M059J (cell line): ENCODE measurements at regions not wholly inside any gene's neighbourhood (a gene's known extent, or its start where the extent isn't known, plus 50 kb on each side); places are given as distances from the start of the nearest gene placed in this dataset.
"Not testable (repeated sequence)": the region's sequence is repeated elsewhere in the genome, so short reads cannot be mapped to it uniquely, and the experiment has no call there.

Experiments
- DNase-seq: peaks from one replicate; pipeline ENCODE4 v3.0.0-alpha.2; 2012; ENCODE audit warnings: low read depth

DNA sequence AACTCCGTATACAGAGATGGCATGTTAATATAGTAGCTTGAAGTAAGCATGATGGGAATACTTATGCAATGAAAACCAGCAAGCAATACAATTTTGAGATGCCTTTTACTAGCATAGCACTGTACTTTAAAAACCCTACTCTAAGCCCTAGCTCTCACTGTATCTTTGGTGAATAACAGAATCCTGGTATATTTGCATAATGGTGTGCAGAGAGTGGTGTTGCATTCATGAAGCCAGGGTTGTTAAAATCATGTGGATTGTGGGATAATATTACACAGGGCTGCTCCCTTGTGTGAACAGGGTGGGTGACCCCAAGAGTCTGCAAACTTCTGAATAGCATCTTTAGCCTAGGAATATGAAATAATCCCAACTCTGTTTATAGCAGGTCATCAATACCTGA is 105.2 kb upstream of the BMP2 start:
- DNase-seq, result no peak

DNA sequence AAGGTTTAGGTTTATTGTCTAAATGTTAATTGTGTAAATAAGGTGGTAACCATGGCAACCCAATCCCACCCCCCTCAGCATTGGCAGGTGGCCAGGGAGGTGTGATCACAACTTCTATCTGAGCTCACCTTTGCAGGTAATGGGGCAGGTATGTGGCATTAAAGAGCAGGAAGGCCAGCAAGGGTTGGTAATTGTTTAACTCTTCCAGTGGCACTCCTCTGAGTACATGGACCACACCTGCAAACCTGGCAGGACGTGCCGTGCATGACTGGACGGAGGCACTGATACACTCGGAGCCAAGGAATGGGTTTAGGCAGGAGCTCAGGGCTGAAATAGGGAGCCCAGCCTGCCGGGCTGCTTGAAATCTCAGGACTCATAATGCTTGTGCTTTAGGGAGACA is 107.0 kb upstream of the BMP2 start:
- DNase-seq, result no peak

DNA sequence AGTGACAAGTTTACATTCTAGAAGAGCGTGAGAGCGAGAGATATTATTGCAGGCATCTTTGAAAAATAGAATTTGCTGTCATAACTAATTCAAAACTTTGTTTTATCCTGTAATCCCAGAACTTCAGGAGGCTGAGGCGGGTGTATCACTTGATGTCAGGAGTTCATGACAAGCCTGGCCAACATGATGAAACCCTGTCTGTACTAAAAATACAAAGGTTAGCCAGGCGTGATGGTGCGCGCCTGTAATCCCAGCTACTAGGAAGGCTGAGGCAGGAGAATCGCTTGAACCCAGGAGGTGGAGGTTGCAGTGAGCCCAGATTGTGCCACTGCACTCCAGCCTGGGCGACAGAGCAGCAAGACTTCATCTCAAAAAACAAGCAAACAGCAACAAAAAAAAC is 108.6 kb upstream of the BMP2 start:
- not testable (repeated sequence) for DNase-seq

DNA sequence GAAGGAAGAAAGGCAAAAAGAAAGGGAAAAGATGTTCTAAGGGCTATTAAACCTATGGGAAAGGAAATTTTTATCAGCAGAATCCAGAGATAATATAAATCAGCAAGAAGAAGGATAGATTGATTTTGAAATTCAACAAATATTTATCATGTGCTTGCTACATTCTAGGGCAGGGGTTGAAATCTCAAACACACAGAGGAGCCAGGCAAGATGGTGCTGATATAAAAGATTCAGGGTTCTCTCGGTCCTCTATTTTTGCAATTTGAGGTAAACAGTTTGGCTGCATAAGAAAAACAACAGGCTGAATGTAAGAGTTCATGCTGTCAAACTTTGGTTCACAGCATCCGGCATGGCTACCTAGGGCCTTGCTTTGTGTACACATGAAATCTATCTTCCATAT is 109.6 kb upstream of the BMP2 start:
- no peak for DNase-seq

DNA sequence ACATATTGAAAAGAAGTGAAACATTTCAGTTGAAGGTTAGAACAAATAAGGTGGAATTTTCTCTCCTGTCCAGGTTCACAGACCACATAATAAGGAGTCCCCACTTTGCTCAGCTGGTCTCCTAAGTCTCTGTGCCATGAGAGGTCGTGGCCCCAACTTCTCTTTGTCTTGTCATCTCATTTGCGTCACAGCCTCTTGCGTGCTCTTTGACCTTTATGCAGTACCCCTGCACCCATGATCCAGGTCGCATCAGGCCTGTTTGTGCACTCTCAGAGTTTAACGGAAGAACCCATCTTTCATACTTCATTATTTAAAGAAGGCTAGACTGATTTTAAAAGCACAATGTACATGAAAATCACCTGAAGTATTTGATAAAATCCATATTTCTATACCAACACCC is 110.4 kb upstream of the BMP2 start:
- DNase-seq, result no peak

DNA sequence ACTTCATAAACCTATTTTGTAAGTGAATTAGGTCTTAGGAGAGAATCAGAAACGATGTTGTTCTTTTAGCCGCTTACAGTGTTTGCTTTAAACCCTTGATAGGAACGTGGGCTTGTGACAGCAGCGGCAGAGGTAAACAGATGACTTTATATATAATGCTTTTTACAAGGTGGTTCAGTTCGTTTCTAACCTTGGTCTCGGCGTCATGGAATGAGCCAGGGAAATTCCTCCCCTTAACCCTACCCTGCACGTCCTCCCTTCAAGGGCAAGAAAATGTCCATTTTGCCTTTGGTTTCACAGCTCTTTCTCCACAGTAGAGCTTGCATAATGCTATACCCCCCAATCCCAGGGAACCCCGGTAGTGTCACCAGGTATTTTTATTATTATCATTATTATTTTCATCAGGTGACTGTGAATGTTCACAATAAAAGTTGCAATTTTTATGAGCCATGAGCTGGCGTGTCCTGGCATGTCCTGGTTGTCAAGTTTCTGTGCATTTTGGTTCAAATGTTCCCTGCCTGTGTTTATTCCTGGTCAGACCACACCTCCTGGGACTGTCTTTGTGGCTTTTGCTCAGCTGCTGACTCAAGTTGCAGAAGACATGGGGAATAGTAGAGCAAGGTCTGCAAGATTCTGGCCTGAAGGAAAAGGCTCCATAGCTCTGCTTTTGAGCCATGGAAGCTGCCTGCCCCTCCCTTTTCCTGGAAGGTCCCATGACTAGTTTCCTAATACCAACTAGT is 112.8 kb upstream of the BMP2 start:
- DNase-seq, result peak; percentile 71

DNA sequence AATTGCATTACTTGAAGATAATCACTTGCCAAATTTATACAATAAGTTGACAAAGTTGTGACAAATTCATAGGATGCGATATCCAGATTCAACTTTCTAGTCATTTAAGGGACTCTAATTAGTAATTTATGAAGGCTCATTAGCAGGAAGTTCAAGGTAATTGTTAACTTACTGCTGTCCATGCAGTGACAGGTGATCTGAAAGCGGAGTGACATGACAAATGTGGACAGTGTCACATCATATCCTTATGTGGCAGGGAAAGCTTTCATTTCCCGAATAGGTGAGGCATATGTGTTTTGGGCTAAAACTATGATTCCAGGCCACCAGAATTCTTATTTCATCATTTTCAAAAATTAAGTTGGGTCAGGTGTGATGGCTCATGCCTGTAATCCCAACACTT is 115.9 kb upstream of the BMP2 start:
- DNase-seq, result no peak

DNA sequence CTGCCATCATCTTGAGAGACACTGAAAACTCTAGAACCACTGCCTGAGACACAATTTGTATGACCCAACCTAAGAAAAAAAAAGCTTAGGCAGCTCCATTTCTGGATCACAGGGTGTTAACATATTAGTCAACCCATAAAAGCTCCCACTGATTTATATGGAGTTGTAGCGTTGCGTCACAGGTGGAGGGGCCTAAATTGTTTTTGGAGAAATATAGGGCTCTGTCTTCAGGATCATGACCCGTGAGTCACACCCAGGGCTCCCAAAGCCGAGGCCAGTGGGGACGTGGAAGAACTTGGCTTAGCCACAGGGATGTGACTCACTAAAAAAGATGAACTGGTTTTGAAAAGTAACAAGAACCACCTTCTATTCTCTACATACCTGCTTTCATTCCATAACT is 116.5 kb upstream of the BMP2 start:
- peak; percentile 92 for DNase-seq

DNA sequence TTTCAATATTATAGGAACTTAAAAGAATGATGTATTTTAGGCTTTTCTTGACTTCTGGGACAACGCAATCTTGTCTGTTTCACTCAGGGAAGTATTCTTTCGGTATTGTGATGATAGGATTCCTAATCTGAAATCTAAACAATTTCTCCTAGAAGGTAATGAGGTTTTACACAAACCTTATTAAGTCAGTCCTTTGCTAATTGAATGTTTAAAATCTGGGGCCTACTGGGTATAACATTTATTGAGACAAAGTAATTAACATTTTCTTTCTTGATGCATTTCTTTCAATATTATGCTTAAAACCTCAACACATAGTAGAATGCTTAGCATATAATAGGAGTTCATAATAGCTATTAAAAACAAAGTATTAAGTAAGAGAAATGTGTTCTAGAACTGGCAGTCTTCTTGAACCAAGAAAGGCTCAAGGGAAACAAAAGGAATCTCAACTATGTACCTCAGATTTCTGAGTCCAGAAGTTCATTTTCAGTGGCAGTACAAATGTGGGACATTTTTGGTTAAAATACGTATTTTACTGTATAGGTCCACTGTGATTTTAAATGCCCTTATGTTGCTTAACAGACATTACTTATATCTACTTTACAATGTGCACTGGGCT is 121.4 kb upstream of the BMP2 start:
- DNase-seq, result no peak

DNA sequence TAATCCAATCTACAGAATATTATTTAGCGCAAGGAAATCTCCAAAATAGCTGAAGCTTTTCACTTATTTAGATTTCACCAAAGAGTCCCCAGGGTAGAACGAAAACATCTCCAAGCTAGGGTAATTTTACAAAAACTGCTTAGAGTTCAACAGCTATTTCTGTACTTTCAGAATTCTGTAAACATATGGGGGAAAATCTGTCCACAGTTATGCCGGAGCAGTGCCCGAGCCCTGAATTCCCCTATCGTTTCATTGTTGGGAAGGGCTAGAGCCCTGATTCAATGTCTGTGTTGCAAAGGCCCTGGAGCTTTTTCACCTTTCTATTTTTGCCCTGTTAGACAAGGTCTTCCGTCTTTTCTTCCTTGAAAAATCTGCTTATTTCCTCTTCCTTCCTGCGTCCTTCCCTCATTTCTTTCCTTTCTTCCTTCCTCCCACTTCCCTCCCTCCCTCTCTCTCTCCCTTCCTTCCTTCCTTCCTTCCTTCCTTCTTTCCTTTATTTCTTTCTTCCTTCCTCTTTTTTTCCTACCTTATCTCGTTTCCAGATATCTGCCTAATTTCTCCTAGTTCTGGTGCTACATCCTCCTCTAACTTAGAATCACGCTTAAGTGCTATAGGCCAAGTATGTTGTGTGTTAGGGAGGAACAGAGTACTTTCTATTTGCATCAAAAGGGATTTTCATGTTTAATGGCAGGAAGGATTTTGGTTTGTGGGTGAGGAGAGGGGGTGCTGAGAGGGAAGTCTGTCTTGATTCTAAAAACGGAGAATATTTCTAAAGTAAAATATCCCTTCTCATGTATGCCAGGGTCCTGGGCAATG is 122.5 kb upstream of the BMP2 start:
- no peak for DNase-seq

DNA sequence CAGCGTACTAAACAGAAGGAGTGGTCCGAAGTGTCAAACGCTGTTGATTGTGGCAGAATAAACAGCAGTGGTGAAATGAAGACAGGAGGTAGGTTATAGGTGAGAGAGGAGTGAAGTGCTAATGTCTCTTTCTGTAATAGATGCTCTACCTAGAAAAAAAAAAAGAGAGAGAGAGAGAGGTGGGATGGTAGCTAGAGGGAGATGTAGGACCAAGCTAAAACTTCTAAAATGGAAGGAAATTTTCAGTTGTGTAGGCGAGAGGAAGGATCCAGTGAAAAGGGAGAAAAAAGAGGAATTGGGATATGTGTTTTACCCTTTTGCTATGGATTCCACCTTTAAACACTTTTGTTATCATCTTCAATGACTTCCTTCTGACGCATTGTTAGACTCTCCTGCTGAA is 126.5 kb upstream of the BMP2 start:
- DNase-seq, result no peak

DNA sequence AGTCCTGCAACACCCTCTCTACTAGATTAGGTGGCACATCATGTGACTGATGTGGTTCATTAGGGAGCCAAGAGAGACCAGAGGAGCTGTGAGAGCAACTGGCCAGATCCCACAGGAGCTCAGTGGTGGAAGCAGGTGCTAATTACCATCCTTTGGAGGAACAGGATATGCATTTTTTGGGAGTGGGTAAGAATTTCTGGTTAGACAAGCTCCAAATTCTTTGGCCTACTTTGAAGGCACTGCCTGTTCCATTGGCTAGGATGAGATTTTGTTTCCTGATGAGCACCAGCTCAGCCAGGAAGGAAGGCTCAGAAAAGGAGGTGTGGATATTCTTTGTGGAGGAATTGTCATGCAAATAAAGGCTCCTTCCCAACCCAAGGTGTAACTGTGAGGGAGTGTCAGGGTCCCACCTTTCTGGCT is 130.3 kb upstream of the BMP2 start:
- no peak for DNase-seq

DNA sequence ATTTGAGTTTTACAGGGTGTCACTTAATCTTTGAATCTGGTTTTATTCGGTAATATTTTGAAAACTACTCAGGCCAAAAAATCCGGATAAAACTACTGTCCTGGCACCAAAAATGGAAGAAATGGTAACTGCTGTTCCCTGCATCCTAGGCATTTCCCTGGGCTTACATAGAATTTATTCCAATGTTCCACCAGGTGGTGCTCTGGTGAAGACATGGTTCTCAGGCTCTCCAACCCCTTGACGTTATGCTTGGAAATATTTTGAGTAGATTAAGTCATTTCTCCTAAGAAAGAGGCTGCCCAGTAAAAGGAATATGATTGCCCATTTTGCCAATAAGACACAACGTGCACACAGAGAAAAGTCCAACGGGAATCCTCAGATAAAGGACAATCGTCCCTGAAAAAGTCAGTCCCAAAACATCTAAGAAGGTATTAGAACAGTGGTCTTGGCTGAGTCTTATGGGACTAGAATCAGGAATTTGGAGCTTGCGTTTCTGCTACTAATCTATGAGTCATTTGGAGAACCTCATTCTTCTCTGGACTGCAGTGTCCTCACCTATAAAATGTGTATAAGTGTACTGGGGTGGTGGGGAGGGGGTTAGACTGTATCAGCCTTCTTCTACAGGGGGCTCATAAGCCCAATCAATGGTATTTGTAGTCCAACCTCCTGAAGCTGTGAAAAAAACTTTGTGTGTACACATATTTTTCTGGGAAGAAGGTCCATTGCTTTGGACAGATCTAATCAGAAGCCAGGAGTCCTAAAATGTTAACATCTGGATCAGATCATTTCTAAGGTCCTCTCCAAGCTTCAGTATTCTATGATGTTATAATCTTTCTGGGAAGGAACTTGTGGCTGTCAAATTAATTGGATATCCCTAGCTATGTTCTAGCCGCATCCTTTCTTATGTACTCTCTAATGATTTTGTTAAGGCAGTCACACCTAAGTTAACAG is 131.0 kb upstream of the BMP2 start:
- peak; percentile 66 for DNase-seq

DNA sequence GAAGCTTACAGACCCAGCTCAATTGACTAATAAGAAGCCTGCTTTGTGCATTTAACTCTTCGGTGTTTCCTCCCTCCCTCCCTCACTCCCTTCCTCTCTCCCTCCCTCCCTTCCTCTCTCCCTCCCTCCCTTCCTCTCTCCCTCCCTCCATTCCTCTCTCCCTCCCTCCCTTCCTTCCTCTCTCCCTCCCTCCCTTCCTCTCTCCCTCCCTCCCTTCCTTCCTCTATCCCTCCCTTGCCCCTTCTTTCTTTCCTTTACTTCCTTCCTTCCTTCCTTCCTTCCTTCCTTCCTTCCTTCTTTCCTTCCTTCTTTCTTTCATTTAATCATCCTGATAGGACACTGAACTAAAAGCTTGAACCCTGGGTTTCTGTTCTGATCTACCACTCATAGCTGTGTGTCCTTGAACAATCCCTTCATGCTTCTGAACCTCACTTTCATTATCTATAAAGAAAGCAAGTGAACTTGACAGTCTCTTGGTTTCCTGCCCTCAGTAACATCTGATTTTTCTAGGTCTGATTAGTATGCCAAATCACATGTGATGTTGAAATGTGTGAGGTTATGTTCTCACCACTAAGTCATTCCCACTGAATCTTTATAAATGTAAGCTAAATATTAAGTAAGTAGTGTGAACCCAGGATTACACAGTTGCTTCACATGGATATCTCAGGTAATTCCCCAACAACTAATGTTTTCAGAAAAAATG is 132.3 kb upstream of the BMP2 start:
- no peak for DNase-seq

DNA sequence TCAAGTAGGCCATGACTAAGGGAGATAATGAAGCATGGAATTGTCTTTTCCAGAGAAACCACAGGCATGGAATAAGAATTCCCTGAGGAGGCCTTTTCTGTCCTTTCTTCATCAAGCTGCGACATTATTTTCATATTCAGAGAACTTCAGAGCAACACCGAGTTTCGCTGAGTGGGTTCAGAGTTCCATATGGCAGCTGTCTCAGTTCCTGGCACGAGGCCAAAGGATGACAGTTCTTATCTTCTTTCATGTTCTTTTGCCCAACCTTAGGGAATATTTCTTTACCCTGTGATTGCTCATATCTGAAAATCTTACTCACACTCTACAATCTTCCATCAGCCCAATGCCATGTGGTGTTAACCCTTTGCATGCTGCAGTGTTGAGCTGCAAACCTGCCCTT is 135.3 kb upstream of the BMP2 start:
- DNase-seq, result peak; percentile 45

DNA sequence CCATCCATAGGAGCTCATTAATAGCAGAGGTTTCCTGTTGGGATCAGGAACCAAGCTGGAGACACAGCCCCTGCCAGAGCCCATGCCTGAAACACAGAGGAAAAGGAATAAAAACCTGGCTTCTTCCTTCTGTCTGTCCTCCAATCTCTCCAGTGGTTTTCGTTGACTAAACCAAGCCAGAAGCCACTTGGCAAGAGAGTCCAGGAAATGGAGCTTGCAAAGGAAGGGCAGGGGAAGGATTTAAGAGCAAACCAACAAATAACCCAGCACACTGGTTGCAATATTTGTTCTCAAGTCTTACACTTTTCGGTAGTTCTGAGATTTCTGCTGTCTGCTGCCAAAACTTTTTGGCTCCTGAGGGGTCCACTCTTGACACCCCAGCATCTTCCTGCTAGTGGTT is 137.0 kb upstream of the BMP2 start:
- DNase-seq, result no peak

DNA sequence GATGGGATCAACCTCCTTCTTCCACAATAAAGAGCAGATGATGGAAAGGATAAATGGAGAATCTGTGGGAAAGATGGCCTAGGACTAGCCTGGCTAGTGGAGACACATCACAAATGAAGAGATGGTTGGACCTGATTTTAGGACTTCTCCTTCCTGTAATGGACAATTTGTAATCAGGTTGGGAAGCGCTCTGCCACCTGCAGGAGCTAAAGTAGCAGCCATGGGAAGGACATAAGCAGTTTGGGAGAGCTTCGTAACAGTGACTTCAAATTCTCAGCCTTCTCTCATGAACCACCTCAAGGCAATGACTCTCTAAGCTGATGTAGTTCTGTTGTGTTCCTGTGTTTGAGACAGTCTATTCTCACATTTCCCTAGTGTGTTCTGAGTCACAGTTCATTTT is 137.9 kb upstream of the BMP2 start:
- no peak for DNase-seq

DNA sequence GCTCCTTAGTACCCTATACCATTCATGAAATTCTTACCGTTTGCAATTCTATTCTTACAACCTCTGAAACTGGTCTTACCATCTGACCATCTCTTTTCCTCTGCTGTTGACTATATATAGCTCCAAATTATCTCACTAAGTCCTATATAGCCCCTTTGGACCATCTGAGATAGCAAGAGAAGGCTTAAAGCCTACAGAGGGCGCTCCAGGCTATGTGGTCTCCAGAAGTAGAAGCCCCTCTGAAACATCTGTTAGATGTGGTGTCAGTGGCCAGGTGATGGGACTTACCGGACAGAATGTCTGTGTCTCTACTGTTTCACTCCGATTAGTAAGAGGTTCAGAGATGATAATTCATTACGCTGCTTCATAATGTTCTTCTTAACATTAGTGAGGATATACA is 140.7 kb upstream of the BMP2 start:
- no peak for DNase-seq

DNA sequence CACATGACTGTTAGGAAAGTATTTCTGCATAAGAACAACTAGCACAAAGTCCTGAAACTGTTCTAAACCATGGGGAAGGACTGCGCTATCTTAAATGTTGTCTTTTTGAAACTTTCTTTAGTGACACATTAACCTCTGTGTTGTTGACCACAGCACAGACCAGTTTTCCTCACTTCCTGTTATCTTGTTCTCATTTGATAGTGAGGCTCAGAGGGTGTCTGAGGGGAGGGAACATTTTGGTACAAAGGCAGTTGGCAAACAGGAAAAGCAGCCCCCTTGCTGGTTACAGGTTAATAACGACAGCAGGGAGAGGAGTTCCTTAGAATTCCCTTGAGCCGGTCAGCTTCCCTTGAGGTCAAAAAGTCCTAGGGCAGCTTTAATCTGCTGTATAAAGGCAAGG is 143.5 kb upstream of the BMP2 start:
- DNase-seq, result no peak

DNA sequence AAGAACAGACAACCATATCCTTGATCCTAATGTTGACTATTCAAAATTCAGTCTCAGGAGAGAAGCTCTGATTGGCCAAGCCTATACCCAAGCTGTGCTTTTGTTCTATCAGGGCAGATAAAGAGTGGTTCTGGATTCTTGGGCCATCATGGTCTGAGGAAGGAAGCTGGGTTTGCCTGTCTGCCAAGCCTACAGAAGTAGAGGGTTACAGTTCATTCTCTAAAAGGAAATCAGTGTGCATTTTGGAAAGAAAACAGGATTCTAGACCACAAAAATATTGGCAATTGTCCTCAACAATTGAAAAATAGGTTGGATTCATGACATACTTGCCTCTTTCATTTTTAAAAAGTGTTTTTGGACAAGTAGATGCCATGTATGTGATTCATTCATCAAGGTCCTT is 145.4 kb upstream of the BMP2 start:
- DNase-seq, result no peak

DNA sequence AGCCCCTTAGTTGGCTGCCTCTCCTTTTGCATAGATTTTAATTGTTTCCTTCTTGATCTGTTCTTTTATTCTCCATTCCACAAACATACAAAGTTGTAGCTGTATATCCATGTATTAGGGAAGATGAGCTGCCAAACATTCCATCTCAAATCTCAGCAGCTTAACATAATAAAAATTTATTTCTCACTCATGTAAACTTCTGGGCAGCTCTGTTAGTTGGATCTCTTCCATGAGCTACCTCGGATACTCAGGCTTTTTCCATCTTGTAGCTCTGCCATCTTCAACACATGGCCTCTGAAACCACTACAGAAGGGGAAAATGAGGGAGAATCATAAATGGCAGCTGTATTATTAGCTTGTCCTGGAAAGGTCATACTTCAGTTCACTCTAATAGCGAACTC is 149.4 kb upstream of the BMP2 start:
- DNase-seq, result no peak
